DND-41 (cell line): ENCODE measurements at regions not wholly inside any gene's neighbourhood (a gene's known extent, or its start where the extent isn't known, plus 50 kb on each side); places are given as distances from the start of the nearest gene placed in this dataset.

Experiments used
- EZH2 ChIP-seq: IDR thresholded peaks from 3 replicates; pipeline ENCODE4 v1.6.1; 2012; ENCODE audit warnings: borderline replicate concordance, low read depth, mild to moderate bottlenecking, moderate library complexity, low read length, inconsistent platforms; ENCODE audit not compliant: severe bottlenecking
- TF ChIP-seq, protein P1 (sequence below): IDR thresholded peaks from 2 replicates; pipeline ENCODE4 v1.5.1; 2012; ENCODE audit warnings: borderline replicate concordance, low read length, moderate library complexity, mild to moderate bottlenecking; ENCODE audit not compliant: poor library complexity, severe bottlenecking; ENCODE audit errors: extremely low read depth

DNA sequence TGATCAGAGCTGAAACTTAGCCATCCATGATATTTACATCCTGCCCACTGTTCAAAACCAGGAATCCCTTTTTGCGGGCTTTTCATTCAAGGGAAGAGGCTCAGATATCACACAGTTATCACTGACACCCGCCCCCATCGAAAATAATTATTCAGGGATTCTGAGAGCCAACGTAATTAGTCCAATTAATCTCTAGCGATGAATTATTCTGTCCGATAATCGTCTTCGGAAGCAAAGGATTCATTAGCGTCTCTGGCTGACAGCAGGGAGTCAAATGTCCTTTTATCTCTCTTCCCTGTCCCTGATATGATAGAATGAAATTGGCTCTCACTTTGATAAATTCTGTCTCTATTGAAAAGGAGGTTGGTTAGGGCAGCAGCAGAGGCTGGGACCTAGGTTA, 140.4 kb upstream of the IPO9 start:
- TF ChIP-seq, protein P1, sequence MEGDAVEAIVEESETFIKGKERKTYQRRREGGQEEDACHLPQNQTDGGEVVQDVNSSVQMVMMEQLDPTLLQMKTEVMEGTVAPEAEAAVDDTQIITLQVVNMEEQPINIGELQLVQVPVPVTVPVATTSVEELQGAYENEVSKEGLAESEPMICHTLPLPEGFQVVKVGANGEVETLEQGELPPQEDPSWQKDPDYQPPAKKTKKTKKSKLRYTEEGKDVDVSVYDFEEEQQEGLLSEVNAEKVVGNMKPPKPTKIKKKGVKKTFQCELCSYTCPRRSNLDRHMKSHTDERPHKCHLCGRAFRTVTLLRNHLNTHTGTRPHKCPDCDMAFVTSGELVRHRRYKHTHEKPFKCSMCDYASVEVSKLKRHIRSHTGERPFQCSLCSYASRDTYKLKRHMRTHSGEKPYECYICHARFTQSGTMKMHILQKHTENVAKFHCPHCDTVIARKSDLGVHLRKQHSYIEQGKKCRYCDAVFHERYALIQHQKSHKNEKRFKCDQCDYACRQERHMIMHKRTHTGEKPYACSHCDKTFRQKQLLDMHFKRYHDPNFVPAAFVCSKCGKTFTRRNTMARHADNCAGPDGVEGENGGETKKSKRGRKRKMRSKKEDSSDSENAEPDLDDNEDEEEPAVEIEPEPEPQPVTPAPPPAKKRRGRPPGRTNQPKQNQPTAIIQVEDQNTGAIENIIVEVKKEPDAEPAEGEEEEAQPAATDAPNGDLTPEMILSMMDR, result no peak
- TF ChIP-seq EZH2, result no peak
